RCC 7860 (cell line): ENCODE measurements at regions not wholly inside any gene's neighbourhood (a gene's known extent, or its start where the extent isn't known, plus 50 kb on each side); places are given as distances from the start of the nearest gene placed in this dataset.
"Not testable (repeated sequence)": the region's sequence is repeated elsewhere in the genome, so short reads cannot be mapped to it uniquely, and the experiment has no call there.

Source experiments
- DNase-seq: peaks from one replicate; pipeline ENCODE4 v3.0.0-alpha.2; 2015; ENCODE audit warnings: low spot score
- FAIRE-seq: peaks from 2 replicates; lab custom pipeline; 2012; peaks lifted over from hg19 to GRCh38; lab: Jason Lieb, UNC

DNA sequence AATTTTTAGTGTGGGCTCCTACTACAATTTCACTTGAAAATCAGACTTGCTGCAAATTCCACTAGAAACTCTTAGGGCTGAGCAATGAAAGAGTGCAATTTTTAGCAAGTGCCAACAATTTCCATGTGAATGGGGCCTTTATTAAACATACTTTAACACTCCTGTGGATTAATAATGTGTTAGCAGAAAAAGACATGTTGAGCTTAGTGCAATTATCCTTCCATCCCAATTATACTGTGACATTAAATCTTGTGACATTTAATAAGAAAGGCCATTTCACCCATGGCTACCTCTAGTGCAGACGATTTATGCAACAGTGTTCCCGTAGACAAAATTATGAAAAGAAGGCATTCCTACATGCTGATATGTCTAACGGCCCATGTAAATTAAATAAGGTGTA, 639.7 kb downstream of the STK39 start:
- FAIRE-seq: no peak
- DNase-seq: no peak

- FAIRE-seq (no peak), DNase-seq (no peak)
These were observed 640.2 kb downstream of the STK39 start for GRCh38 chr2:167607211-167607610.

DNA sequence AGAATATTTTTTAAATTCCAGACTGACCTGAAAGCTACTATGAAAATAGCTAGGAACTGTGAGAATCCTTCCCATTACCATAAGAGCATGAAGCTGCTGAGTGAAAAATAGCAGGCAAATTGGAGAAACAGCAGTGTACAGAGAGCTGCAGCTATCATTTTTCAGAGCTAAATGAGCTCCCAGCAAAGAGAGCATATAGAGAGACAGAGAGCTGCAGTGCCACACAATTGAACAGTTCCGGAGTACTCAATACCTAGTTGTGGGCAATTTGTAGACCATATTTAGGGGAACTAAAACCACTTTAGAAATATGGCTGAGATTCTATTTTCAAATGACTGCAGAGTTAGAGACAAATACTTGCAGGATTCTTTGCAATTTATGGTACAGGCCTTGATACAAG, 645.3 kb downstream of the STK39 start:
- DNase-seq: no peak
- no peak for FAIRE-seq

- FAIRE-seq (no peak), DNase-seq (no peak)
These were observed 648.2 kb downstream of the STK39 start for GRCh38 chr2:167599219-167599618.

DNA sequence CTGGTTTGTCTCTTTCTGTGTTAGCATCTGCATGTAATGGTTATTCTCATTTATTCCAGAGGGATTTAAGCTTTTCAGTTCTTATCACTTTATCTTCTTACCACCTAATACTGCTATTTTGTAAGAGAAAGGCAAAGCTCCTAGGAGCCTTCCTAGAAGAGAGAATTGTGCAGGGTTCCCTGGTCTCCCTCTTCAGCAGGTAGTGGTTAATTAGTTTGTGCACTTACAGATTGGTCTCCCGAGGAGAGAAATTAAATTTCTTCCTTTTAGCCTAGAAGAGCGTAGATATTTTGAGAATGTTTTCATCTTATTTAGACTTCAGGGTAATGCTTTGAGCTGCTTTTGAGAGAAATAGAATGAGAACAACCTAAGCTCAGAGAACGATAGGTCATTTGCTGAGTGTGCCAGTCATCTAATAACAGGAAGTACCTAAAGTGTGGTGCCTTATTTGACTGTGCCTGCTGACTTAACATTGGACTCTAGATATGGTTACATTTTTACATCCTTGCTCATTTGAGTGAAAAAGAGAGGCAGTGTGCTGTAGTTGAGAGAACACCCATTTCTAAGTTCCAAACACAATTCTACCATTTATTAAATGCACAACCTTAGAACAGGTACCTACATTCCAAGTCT, 651.4 kb downstream of the STK39 start:
- DNase-seq: no peak
- no peak for FAIRE-seq

DNA sequence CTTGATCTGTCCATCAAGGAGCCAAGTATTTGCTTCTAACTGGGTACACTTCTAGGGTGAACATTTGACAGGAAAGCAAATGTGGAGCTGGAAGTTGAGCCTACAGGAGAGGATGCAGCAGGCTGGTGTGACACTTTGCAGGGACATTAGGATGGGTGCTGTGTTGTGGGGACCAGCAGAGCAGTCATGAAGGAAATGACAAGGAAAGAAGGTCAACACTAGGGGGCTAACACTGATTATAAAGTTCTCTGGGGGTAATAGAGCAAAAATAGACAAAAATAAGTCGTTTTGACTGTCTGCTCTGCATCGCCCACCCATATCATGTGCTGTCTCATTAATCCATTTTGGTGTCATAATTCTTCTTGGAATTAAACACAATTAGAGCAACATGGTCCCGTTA, 652.4 kb downstream of the STK39 start:
- no peak for FAIRE-seq
- no peak for DNase-seq

DNA sequence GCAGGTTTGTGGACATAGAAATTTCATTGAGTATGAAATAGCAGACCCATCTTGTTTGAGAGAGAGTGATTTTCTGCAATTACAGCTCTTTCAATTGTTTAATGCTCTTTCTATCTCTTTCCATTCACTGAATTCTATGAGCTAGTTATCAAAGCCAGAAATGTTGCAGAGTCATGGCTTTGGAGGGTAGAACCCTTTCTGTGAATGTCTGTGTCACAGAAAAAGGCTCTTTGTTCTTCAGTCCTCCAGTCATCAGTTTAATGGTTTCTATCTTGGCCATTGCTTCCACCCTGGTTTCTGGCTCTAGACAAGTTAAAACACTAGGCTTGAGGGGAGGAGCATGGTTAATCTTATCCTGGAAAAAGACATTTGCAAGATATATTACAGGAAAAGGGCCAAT, 655.0 kb downstream of the STK39 start:
- FAIRE-seq (no peak), DNase-seq (no peak)

- DNase-seq (no peak), FAIRE-seq (no peak)
These were observed 664.8 kb downstream of the STK39 start for GRCh38 chr2:167582619-167583018.

GRCh38 chr2:167581961-167582574, 665.3 kb downstream of the STK39 start:
- DNase-seq: no peak
- no peak for FAIRE-seq

GRCh38 chr2:167579826-167580225, 667.6 kb downstream of the STK39 start:
- no peak for DNase-seq
- no peak for FAIRE-seq

DNA sequence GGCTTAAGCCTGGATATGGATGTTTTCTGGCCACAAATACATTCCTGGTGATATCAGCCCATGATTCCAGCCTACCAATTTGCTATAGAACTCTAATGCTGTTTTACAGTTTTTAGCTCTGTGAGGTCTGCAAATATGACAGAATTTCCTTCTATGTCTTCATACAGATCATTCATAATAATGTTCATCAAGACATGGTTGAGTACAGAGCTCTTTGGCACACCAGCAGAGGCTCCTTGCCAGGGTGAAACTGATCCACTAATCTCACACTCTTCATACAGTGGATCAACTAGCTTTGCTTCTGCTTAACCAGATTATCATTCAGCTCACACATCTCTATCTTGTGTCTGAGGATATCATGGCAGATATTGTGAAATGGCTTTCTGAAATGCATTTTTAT, 672.1 kb downstream of the STK39 start:
- no peak for FAIRE-seq
- DNase-seq: no peak

DNA sequence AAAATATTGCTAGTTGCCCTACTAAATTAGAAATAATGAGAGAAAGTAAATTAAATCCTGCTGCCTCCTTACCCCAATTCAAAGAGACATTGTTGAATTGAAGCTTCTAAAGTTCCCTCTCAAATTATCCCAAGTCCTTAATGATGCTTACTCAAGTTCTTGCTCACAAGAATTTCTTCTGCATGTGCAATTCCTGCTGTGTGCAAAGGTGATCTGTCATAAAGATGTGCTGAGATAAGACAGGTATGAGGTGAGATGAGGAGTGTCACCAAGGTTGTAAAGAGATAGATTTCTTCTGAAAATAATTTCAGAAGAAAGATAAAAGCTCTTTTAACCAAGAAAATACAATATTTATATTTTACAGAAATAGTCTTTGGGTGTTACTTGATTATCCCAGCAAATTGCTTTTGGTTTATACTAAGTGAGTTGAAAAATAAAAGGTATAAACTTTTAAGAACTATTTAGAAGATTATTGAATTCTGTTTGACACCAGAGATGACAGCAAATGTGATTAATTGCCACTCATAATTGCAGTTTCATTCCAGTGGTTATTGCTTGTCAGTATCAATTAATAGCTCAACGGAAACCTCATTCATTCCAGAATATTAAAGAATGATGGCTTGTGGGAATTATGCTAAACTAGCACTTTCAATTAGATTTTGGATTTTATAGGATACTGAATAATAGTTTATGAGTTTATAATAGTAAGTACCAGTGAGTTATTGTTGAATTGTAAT, 674.3 kb downstream of the STK39 start:
- DNase-seq: no peak
- no peak for FAIRE-seq

- DNase-seq (no peak), FAIRE-seq (no peak)
These were observed 677.0 kb downstream of the STK39 start for GRCh38 chr2:167570370-167570769.

- FAIRE-seq: not testable (repeated sequence)
These were observed 675.8 kb downstream of the XIRP2 start for GRCh38 chr2:167563885-167564619.

GRCh38 chr2:167558272-167558991, 670.2 kb downstream of the XIRP2 start:
- DNase-seq, FAIRE-seq: not testable (repeated sequence)

More at GRCh38 chr2:167563885-167564619, 675.8 kb downstream of the XIRP2 start:
- not testable (repeated sequence) for DNase-seq

- no peak for FAIRE-seq
- no peak for DNase-seq
These were observed 666.9 kb downstream of the XIRP2 start for GRCh38 chr2:167555098-167555720.

DNA sequence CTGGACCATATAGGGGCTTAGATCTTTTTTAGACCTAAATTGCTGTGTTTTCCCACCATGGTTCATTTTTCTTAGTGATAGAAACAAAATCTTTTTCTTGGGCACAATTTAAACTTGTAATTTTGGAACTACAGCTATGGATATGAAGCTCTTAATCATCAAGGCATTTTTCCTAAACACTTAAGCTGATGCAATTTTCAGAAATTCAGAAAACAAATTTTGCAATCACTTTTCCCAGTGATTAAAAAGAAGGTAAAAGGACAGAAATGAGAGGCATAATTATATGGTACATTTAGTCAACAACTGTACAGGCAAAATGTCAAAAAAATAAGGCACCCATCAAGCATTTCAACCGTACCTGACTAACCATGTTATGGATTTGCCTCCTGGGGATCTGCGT, 665.4 kb downstream of the XIRP2 start:
- no peak for DNase-seq
- no peak for FAIRE-seq

- no peak for DNase-seq
These were observed 663.1 kb downstream of the XIRP2 start for GRCh38 chr2:167551416-167551815.

DNA sequence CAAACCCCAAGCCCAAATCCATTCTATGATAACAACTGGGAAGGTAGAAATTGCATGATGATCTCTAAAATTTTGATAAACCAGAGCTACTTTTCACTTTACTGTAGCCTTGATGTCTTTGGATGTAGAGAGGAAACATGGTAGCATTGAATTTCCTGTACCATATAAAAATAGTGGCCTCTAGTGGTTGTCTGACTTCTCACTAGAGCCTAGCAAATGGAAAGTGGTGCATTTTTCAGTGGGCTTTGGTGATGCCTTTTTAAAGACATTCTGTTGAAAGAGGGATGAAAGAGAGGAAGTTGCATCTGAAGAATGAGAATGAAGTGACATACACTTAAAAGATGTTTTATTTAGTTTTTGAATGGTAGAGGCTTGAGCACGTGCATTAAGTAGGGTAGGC, 662.2 kb downstream of the XIRP2 start:
- FAIRE-seq: no peak

More at GRCh38 chr2:167551416-167551815, 663.1 kb downstream of the XIRP2 start:
- FAIRE-seq: no peak

GRCh38 chr2:167548396-167548795, 660.1 kb downstream of the XIRP2 start:
- no peak for FAIRE-seq
- DNase-seq: no peak

More for the DNA sequence above, 662.2 kb downstream of the XIRP2 start:
- peak; percentile 21 for DNase-seq
